ENCODE measurements at regions not wholly inside any gene's neighbourhood (a gene's known extent, or its start where the extent isn't known, plus 50 kb on each side); places are given as distances from the start of the nearest gene placed in this dataset.

DNA sequence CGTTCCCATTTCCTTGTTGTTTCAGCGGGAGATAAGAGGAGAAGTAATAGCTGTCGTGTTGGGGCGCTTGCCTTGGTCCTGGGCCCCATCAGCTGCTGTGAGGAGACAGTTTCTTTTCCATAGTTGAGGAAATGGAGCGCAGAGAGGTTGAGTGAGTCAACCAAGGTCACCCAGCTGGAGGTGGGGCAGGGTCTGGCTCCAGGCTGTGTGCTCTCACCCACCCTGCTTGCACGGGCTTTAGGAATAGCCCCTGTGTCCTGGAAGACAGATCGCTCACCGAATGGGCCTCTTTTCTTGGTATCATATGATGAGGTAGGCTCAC is 165.7 kb upstream of the RTL1 start:
- DNase-seq: no peak

DNA sequence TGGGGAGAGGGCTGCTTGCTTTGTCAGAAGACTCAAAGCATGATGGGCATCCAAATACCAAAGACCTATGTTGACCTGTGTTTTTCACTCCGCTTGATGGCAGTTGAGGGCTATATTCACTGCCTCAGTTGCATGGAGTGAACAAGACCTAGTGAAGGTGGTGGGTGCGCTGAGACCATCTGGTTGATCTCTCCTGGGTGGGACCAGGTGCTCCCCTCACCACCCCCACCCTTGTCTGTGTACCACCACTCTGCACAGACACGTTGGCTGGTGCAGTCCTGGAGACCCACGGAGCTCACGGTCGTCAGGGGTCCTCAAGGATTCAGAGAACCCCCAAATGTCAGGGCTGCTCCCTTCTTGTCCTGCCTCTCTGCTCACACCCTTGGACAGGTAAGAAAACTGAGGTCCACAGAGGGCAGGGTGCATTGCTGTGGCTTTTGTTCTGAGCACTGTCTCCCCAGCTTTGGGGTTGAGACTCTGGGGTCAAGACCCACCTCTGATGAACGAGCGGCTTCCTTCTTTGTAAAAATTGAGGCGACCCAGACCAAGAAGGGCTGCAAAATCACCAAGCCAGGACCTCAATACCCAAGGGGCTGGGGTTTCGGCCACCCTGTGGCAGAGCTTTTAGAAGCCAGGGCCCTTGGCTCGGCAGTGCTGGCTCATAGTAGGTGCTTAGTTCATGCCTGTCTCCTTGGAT is 166.3 kb upstream of the RTL1 start:
- no peak for DNase-seq

GRCh38 chr14:101070540-101071492 is 167.3 kb upstream of the RTL1 start:
- no peak for DNase-seq

GRCh38 chr14:101071493-101071906 is 168.0 kb upstream of the RTL1 start:
- no peak for DNase-seq

- no peak for DNase-seq
Measured at GRCh38 chr14:101072070-101072469, 168.5 kb upstream of the RTL1 start.

GRCh38 chr14:101072531-101072930 is 169.0 kb upstream of the RTL1 start:
- DNase-seq: no peak

DNA sequence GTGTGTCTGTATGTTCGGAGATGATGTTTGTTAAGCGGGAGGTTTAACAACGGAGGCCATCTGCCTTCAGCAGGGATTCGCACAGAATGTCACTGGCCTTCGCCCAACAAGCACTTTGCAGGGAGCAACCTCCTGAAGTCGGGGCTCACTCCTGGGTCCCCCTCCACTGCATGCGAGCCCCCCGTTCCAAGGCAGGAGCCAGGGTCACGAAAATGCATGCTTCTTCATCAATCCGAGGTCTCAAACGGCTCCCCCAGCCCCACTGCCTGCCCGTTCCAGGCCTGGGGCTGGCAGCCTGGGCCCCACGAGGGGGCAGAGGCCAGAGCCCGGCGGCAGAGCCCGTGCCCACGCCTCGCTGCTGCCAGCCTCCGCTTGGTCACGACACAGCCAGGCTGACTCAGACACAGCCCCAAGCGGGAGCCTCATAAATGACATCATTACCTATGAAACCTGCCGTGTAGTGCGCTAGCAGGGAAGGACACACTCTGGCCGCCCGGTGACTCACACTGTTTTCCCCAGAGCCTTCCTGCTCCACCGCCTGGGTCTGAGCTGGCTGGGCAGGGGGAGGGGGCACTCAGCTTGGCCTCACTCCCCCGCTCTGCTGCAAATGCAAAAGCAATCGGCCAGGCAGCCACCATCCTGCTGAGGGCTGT is 169.5 kb upstream of the RTL1 start:
- no peak for DNase-seq

GRCh38 chr14:101073598-101073965 is 170.1 kb upstream of the RTL1 start:
- DNase-seq: no peak

DNA sequence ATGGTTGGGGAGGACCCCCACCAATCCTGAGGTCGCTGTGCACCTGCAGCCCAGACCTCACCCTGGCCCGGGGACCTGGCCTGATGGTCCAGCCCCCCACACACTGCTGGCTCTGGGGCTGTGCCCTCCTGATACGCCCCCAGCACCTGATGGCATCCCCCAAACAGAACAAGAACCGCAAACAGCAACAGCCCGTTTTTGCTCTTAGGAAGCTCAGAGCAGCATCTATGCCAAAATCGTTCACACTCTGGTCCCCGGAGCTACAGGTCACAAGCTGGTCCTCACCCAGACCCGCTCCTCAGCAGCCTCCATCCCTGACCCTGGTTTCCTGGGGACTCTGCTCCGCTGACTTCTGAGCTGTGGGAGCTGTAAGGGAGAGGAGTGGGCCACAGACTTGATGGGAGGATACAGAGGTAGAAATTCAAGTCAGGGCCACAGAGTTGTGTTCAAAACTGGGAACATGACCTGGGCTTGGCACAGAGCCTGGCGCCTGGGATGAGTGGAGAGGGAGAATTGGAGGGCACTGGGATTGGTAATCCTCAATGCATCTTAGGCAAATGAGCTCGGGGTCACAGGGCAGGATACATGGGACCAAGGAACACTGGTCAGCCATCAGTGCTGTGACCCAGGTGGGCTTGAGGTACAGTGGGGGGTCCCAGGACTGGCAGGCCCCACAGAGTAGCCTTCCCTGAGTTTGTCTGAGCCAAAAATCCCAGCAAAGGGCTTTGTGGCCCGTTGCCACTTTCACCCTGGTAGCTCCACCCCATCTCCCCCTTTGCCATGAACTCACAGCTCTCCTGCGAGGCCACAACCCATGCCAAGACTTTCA is 170.9 kb upstream of the RTL1 start:
- DNase-seq: no peak

GRCh38 chr14:101075025-101075800 is 171.7 kb upstream of the RTL1 start:
- no peak for DNase-seq

GRCh38 chr14:101075801-101076413 is 172.4 kb upstream of the RTL1 start:
- no peak for DNase-seq

- DNase-seq: no peak
Measured at GRCh38 chr14:101076451-101077198, 173.1 kb upstream of the RTL1 start.

GRCh38 chr14:101077481-101078074 is 174.1 kb upstream of the RTL1 start:
- no peak for DNase-seq

GRCh38 chr14:101078170-101078891 is 174.8 kb upstream of the RTL1 start:
- DNase-seq: no peak

- DNase-seq: no peak
Measured at GRCh38 chr14:101078892-101079221, 175.3 kb upstream of the RTL1 start.

DNA sequence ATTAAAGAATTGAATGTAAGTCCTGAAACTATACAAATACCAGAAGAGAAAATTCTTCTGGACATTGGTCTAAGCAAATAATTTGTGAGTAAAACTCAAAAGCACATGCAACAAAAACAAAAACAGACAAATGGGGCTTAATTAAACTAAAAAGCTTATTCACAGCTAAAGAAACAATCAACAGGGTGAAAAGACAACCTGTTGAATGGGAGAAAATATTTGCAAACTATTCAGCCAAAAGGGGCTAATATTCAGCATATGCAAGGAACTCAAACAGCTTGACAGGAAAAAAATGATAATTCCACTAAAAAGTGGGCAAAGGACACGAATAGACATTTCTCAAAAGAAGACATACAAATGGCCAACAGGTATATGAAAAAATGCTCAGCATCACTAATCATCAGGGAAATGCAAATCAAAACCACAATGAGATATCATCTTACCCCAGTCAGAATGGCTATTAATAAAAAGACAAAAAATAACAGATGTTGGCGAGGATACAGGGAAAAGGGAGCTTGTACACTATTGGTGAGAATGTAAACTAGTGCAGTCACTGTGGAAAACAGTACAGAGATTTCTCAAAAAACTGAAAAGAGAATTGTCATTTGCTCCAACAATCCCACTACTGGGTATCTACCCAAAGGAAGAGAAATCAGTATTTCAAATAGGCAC is 177.5 kb upstream of the RTL1 start:
- no peak for DNase-seq

DNA sequence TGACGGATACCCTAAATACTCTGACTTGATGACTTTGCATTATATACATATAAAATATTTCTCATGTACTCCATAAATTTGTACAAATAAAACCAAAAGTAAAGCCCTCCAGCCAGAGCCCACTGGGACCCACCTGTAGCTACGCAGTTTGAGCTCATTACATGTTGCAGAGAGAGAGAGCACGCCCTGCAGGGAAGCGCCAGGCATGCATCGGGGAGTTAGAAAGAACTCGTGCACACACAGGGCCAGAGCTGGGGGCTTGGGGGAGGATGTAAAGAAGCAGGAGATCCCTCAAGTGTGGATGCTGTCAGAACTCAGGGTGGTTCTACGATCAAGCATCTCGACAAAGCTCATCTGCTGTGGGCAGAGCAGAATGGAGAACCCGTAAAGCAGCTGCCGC is 178.5 kb upstream of the RTL1 start:
- no peak for DNase-seq

DNA sequence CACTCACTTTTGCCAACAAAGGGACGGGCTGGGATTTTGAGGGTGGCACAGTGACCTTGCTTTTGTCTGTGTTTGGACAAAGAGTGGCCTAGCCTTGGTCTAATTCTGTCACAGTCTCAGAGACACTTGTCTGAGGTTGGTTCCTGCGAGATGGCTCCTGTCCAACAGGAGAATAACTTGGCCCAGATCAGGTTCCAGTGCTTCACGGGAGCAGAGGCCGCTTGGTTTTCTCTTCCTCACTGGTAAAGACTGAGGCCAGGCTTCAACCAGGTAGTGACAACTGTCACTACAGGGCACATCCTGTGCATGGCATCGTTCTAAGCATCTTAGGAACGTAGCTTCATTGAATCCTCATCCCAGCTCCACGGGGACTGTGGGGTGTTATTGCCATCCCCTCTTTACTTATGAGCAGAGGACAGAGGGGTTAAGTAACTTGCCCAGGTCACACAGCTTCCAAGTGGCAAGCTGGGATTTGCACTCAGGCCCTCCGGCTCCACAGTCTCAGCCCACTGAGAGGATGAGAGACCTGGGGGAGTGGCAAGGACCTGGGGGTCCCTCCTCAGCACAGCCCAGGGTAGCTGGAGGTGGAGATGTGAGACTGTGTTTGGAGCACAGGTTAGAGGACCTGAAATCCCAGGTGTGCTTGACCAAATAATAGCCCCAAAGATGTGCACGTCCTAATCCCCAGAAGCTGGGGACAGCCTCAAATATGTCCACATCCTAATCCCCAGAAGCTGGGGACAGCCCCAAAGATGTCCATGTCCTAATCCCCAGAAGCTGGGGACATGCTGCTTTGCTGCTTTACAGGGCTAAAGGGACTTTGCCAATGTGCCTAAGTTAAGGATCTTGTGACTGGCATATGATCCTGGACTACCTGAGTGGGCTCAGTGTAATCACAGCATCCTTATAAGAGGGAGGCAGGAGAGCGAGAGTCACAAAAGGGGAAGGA is 179.2 kb upstream of the RTL1 start:
- no peak for DNase-seq
